ENCODE measurements at regions not wholly inside any gene's neighbourhood (a gene's known extent, or its start where the extent isn't known, plus 50 kb on each side); places are given as distances from the start of the nearest gene placed in this dataset.

DNA sequence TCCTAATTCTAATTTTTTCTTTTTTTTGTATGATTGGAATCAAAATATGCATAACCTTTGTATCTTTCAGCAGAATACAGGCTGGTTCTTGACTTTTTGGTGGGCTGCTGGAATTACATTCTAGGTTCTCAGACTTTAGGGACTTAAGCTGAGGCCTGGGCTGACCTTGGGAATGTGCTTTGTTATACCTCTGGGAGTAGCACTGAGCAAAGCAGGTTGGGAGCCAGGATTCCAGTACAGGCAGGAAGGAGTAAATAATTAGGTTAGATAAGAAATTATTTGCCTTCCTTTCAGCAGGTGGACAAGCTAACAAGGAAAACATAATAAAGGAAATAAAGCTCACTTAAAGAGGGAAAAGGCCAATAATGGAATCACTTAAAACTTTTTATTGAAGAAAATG lies 49.9 kb upstream of the SLC4A4 start:
- TF ChIP-seq POLR2A (IDR thresholded peaks at IDR 0.05) (no peak), CTCF (IDR thresholded peaks at IDR 0.05) (no peak)
